ENCODE measurements at regions not wholly inside any gene's neighbourhood (a gene's known extent, or its start where the extent isn't known, plus 50 kb on each side); places are given as distances from the start of the nearest gene placed in this dataset.
"Not testable (repeated sequence)": the region's sequence is repeated elsewhere in the genome, so short reads cannot be mapped to it uniquely, and the experiment has no call there.

DNA sequence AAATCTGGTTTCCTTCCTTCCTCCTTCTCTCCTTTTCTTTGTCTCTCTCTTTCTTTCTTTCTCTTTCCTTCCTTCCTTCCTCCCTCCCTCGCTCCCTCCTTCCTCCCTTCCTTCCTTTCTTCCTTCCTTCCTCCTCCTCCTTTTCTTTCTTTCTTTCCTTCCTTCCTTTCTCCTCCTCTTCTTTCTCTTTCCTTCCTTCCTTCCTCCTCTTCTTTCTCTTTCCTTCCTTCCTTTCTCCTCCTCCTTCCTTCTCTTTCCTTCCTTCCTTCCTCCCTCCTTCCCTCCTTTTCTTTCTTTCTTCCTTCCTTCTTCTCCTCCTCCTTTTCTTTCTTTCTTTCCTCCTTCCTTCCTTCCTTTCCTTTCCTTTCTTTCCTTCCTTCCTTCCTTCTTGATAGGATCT, 61.2 kb downstream of the VIP start:
- no peak for DNase-seq (ENCODE audit: low read depth)
- TF ChIP-seq, protein P1, sequence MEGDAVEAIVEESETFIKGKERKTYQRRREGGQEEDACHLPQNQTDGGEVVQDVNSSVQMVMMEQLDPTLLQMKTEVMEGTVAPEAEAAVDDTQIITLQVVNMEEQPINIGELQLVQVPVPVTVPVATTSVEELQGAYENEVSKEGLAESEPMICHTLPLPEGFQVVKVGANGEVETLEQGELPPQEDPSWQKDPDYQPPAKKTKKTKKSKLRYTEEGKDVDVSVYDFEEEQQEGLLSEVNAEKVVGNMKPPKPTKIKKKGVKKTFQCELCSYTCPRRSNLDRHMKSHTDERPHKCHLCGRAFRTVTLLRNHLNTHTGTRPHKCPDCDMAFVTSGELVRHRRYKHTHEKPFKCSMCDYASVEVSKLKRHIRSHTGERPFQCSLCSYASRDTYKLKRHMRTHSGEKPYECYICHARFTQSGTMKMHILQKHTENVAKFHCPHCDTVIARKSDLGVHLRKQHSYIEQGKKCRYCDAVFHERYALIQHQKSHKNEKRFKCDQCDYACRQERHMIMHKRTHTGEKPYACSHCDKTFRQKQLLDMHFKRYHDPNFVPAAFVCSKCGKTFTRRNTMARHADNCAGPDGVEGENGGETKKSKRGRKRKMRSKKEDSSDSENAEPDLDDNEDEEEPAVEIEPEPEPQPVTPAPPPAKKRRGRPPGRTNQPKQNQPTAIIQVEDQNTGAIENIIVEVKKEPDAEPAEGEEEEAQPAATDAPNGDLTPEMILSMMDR (IDR thresholded peaks at IDR 0.05; ENCODE audit: low read depth, low read length, missing control alignments): no peak

DNA sequence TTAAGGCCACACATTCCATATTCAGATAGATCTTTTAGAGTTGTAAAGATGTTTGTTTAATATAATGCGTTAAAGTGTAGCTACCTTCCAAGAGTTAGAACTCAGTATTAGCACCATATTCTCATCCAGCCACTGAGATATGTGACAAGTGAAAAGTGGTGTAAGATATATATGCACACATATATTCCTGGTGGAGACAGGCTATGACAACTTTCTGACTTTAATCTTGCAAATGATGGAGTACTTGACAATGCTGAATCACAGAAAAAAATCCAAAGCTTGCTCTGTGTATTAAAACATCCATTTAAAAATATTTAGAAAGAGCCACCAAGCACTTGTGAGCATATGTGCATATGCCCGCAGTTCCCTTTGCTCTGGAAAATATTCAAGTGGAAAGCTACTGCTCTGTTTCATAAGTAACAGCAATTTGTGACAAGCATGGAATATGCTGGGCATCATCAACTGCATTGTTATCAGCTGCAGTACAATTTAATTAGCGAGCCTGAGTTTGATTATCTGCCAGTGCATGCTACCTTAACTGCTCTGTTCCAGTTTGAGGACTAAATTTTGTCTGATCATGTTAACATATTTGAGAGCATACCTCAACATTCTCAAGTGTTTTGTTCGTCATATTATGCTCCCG, 64.8 kb downstream of the VIP start:
- no peak overlapping the region for H3K4me3 ChIP-seq (ENCODE audit: low read depth, low read length)
- TF ChIP-seq, protein P1 (IDR thresholded peaks at IDR 0.05; ENCODE audit: low read depth, low read length, missing control alignments): no peak
- DNase-seq (ENCODE audit: low read depth): no peak

More for the DNA sequence above, 61.2 kb downstream of the VIP start:
- no peak overlapping the region for H3K4me3 ChIP-seq (ENCODE audit: low read depth, low read length)

DNA sequence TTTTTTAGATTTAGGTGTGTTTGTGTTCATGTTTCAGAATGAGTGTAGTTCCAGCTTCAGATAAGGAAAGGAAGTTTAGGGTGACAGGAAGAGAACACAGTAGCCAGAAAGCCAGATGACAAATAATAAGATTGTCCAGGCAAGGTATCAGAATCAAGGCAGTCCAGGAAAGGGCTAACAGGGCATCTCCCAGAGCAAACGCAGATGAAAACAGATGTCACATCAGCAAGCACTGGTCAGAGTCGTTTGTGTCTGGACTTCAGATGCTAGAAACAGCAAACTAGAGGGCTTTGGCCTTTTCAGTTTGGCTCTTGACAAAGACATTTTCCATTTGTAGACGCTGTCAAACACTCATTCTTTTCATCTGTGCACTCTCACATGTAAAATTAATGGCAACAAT, 65.5 kb downstream of the VIP start:
- TF ChIP-seq, protein P1 (IDR thresholded peaks at IDR 0.05; ENCODE audit: low read depth, low read length, missing control alignments): no peak
- H3K4me3 ChIP-seq (ENCODE audit: low read depth, low read length): no peak overlapping the region
- no peak for DNase-seq (ENCODE audit: low read depth)

DNA sequence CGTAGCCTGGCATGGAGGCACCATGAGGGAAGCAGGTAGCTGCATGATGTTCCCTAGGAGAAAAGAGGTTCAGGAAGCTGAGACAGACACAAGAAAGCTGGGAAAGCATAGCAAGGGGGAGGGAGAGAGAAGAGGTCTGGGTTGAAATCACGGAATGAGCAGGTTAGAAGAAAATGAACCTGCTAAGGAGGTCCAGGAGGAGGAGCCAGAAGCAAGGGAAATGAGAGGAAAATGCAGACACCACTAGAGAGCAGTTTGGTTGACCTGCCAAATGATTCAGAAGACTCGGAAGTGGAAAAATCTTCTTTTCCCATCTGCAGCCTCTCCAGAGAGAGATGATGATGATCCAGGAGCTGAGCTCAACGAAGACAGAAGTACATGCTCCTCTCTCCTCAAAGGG, 70.9 kb downstream of the VIP start:
- TF ChIP-seq, protein P1 (IDR thresholded peaks at IDR 0.05; ENCODE audit: low read depth, low read length, missing control alignments): no peak
- no peak overlapping the region for H3K4me3 ChIP-seq (ENCODE audit: low read depth, low read length)
- no peak for DNase-seq (ENCODE audit: low read depth)

DNA sequence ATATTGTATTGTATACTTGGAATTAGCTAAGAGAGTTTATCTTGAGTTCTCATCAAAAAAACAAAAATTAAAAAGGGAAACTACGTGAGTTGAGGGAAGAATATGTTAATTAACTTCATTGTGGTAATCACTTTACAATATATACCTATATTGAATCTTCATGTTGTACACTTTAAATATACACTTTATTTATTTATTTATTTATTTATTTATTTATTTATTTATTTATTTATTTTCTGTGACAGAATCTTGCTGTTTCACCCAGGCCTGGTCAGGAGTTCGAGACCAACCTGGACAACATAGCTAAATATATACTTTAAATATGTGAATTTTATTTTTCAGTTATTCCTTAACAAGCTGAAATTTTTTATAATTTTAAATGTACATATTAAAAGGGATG, 74.1 kb downstream of the VIP start:
- no peak overlapping the region for H3K4me3 ChIP-seq (ENCODE audit: low read depth, low read length)
- DNase-seq (ENCODE audit: low read depth): no peak
- TF ChIP-seq, protein P1 (IDR thresholded peaks at IDR 0.05; ENCODE audit: low read depth, low read length, missing control alignments): no peak

DNA sequence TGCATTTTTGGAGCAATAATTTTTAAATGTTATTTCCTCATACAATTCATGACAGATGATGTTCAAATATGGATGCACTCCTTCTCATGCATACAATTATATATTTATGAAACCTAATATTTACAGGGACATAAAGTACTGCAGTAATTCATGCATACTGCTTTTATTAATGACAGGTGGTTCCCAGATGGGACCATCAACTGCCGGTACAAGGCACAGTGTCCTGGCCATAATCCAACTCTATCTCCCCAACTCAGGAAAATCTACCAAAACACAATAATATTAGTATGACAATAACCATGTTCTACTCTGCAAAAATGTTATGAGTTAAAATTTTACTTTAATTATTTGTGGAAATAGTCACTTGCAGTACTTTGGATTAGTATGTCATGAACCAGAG, 77.8 kb downstream of the VIP start:
- no peak overlapping the region for H3K4me3 ChIP-seq (ENCODE audit: low read depth, low read length)
- DNase-seq (ENCODE audit: low read depth): no peak
- TF ChIP-seq, protein P1 (IDR thresholded peaks at IDR 0.05; ENCODE audit: low read depth, low read length, missing control alignments): no peak

DNA sequence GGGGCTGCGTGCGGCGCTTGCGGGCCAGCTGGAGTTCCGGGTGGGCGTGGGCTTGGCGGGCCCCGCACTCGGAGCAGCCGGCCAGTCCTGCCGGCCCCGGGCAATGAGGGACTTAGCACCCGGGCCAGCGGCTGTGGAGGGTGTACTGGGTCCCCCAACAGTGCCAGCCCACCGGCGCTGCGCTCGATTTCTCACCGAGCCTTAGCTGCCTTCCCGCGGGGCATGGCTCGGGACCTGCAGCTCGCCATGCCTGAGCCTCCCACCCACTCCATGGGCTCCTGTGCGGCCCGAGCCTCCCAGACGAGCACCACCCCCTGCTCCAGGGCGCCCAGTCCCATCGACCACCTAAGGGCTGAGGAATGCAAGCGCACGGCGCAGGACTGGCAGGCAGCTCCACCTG, 83.8 kb downstream of the VIP start:
- DNase-seq (ENCODE audit: low read depth); H3K4me3 ChIP-seq (ENCODE audit: low read depth, low read length): not testable (repeated sequence)

Measured in GM12864 (cell line).